NCI-H446 treated with DMSO at 0.1 percent for 48 hours (cell line): ENCODE measurements at regions not wholly inside any gene's neighbourhood (a gene's known extent, or its start where the extent isn't known, plus 50 kb on each side); places are given as distances from the start of the nearest gene placed in this dataset.

Experiments used
- DNase-seq: peaks from one replicate; lab custom pipeline; 2025; lab: John Stamatoyannopoulos, UW

DNA sequence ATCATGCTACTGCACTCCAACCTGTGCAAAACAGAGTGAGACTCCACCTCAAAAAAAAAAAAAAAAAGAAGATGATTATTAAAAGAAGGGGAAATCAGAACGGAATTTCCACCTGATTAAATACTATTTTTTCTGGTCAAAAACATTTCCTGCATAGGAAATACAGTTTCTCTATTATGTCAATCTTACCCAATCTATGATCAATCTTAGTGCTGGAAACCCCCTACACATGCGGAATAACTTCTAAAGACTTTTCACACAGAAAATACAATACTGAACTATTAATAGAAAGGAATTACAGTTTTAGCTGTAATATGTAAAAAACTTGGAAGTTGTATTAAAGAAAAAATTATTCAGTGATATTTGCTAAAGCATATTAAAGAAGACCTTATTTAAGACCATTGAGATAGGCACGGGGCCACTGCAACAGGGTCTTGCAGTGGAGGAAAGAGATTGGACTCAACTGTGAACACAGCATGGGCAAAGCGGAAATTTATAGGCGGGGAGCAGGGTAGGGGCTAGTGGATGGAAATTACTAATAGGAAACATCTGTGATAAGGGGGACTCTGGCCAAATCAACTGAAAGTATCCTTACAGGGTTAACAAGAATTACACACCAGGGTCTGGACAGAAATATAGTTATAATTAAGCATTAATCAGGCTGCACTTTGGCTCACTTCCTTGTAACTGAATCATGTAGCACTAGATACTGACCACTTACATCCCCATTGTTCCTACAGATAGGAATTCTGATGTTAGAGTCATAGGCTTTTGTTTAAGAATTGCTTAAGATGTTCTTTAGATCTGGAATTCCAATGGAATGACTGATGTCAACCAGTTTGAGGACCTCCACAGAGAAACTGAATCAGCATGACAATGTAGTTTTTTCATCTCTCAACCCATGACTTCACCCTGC lies 411.5 kb upstream of the DDI1 start:
- DNase-seq: no peak

DNA sequence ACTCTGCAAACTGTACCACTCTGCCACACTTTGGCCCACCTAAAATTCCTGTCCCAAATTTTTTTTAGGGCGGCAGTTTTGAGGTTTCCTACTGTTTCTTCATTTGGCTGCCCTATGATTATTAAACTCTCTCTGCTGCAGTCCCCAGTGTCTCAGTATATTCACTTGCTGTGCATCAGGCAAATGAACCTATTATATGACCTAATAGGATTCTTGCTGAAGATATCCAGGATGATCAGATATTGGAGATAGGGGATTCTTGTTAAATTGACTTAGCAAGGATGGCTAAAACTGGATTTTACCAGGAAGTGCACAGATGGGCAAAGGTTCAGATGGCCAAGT lies 410.8 kb upstream of the DDI1 start:
- DNase-seq: no peak

DNA sequence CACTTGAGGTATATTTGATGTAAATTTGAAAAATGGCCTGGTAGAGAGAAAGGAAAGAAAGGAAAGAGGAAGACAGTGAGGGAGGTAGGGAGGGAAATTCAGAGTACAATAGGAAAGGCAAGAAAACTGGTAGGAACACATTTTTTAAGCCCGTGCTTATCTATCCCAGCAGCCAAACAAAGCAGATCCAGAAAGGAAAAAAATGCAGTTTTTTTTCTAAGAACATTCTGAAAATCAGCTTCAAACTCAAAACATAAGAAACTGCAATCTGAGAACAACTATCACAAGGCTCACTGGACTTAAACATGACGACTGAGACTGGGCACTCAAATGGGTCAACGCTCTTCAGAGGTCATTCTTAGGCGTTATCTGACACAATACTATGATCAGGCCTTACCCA lies 408.3 kb upstream of the DDI1 start:
- DNase-seq: no peak

DNA sequence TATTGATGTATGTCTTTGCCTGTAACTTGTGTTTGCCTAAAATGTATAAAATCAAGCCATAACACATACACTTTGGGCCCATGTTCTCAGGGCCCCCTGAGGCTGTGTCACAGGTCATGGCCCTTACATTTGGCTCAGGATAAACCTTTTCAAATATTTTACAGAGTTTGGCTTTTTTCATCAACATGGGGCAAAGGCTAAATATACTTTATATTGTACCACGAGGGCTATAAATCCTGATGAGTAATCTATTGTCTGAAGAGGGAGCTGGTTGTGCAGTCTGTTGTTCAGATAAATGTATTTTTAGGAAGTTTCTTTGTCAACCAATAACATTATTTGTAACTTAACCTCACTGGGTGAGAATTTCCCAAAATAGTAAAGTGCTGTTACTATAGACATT lies 404.6 kb upstream of the DDI1 start:
- DNase-seq: no peak

DNA sequence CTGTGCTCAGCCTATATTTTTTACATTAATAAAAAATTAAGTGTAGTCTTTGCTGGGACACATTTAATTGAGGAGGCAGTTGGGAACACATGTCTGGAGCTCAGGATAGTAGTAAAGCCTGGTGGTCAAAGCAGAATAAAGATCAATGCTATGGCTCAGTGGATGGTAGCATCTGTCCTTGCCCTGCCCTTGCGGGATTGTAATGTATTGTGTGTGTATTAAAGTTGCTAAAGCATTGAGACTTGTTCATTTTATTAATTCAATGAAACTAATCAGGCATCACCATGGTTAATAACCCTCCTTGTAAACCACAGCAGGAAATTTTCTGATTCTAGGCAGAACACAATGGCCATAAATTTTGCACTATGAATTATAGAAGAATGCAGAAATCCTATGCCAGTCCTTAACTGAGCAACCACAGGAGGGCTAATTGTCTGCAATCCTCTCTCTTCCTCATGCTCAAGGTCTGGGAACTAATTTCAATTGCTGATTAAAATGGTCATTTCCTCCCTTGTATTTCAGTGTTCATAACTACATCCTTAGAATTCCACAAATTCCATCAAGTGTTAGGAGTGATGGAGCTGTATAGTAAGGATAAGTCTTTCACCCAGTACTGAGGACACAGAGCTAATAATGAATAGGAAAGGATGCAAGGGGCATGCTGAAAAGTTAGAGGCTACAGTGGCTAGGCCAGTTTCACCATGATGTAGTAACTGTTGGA lies 403.2 kb upstream of the DDI1 start:
- DNase-seq: no peak

DNA sequence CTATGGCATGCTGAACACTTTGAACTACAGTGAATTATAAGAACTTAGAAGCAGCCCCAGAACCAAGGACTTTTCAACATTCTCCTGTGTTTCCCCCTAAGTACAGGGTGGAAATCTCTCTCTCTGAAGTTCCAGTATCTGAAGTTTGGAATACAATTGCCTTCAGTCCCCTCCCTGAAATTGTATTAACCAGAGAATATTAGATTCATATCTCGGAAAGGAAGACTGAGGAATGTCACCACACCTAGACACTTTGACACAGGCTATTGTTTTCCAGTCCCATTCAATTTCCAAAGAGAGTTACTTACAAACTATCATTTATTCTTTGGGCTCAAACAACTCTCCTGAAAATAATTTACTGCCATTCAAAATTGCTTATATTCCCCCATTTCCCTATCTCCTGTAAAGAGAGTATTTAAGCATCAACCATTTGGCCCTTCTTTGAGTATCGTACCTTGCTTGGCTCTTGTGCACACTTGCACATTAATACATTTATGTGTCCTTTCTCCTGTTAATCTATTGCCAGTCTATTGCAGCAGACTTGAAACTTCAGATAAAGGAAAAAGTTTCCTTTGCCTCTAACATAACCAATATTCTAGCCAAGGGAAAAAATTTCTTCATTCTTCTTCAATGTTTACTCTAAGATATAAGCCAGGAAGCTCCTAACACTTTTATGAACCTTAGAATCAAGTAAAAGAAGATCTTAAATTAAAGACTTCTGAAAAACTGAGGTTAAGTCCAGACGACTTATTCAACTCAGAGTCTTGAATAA lies 402.4 kb upstream of the DDI1 start:
- DNase-seq: no peak

DNA sequence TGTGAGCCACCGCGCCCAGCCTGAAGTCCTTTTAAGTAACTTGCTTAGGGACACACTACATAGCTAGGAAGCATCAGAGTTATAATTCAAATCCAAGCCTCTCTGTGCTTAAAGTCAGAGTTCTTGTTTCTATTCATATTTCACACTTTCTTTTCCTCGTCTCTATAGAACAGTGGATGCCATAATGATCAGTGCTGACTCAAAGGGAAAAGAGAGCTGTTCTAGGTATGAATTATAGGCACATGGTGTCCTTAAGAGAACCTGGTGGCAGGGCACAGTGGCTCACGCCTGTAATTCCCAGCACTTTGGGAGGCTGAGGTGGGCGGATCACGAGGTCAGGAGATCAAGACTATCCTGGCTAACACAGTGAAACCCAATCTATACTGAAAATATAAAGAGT lies 400.2 kb upstream of the DDI1 start:
- no peak for DNase-seq

DNA sequence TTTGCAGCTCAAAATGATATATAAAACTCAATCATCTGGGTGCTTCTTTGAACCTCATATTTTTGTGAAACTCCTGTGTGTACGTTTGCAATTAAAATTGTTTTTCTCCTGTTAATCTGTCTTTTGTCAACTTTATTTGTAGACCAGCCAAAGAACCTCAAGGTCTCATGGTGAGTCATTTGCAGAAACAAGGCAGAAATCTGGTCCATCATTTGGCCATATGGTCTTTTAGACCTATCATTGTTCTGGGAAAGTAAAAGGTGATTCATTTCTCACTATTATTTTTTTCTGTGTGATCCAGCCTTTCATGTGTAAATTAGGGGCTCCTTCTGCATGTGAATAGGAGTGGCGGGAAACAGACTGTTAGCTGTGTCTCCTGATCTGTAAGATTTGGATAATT lies 399.1 kb upstream of the DDI1 start:
- DNase-seq: no peak

DNA sequence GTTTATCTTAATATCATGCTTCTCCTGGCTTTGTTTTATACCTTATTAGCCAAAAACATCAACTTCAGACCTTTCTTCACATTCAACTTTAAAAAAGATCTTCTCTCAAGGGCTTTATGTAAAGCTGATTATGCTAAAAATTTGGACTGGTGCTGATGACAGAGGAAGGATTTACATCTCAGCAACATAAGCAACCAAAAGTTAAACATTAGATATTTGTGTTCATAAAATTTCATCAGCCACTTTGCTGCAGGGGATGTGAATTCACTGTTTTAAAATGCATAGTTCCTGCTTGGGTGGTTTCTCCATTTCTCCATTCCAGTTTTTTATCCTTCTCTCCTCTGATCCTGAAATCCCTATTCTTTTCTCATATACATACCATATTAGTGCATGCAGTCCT lies 398.6 kb upstream of the DDI1 start:
- no peak for DNase-seq

DNA sequence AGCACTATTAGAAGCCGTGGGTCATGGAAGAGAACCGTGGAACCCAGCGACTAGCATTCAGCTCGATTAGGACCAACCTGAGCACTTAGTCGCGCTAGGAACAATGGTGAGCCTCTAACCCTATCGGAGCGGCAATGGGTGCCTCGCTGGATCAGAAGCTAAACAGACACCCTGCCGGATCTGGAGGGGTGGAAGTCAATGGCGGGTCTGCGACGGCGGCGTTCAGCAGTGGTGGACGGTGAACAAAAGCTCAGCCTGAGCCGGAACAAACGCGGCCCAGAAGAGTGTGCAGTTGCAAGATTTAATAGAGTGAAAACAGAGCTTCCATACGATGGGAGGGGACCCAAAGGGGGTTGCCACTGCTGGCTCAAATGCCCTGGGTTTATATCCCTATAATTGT lies 391.8 kb upstream of the DDI1 start:
- DNase-seq: no peak

DNA sequence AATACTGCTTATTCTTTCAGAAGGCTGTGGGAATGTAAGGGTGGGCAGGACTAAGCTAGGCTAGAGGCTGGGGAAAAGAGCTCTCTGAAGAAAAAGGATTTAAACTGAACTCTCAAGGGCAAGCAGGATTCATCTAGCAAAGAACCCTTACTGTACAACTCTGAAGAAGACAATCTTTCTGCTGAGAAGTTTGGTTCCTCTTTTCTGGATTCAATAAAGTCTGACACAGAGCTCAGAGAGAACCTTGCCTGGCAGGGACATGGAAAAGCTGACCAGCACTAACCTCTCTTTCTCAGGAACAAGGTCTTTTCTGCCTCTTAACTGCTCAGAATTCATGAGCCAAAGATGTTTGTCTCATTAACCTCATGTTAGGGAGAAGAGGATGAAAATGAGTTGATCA lies 388.4 kb upstream of the DDI1 start:
- DNase-seq: no peak

DNA sequence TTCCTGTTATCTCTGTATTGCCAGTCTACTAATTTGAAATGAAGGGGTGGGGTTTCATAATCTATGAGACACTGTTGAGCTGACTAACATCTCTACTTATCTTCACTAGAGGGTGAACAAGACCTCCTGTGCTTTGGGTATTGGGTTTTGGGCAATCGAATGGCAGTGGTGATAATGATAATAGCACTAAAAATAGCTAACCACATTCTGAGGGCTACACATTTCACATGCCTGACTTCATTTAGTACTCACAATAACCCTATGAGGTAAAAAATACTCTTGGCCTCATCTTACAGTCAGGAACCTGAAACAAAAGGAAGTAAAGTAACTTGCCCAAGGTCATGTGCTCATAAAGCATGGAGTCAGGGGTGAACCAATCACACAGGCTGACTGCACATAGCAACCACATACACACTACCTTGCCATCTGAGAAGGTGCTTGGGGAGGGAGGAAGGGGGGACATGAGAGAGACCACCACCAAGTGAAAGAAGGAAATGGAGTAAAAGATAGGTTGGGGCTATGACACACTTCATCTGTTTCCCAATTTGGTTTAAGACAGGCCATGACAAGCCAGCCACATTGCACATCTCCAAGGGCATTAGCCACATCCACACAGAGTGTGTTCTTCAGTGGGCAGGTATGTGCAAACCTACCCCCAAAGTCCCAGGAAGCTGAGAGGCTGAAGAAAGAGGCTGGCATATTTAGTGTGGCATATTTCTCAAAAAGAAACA lies 387.6 kb upstream of the DDI1 start:
- no peak for DNase-seq

DNA sequence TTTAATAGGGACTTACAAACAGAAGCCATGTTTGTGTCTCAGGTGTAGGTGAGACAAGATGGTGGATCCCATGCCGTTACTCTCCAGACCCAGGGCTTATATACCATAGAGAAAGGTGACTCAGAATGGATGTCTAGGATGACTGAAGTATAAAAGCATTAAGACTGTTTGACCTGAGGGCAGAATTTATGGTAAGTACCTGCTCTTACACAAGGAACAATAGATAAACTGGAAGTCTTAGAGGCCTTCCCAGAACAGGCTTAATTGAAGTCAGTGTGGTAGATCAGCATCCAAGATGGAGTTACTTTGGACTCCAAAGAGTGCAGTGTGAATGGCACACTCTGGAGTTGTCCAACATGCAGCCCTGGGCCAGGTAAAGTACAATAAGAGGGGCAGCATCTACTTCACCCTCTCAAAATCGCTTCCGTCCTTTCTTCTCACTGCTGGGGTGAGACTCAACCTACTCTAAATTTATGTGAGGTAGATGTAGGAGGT lies 387.0 kb upstream of the DDI1 start:
- no peak for DNase-seq

DNA sequence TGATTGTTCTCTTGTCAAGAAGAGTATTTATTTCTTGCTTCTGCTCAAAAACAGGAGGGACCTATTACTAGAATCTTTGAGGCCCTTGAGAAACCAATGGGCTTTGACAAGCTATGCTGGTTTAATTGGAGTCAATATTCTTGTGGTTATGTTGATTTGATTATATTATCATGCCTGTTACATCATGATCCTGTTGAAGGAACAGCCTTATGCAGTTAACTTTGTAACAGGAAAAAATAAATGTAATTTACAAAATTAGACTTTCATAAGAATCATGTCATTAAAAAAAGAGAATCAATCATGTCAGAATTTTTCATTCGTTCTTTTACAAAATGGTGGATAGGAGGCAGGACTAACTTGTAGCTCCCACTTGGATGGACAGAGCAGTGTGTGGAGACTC lies 386.1 kb upstream of the DDI1 start:
- DNase-seq: no peak

DNA sequence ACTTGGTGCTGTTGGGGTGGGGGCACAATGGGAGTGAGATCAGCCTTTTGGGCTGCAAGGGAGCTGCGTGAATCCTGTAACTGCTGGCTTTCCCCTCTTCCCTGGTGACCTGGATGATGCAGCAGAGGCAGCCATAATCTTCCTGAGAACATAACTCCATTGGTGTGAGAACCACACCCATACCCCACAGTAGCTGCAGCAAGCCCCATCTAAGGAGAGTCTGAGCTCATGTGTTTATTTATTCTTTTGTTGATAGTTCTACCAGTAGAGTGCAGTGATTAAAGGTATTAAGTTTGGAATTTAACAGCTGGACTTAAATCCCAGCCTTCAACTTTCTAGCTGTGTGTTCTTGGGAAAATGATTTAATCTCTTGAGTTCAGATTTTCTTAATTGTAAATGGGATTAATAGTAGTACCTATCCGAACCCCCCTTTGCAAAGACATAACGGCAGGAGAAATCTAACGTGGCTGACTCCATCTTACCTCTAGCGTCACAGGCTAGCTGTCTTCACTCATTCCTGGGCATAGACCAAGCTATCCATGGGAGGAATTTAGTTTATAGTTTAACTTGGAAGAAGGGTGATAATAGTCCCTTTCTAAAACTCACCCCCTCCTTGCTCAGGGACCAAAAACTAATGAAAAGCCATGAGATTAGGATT lies 385.0 kb upstream of the DDI1 start:
- no peak for DNase-seq

DNA sequence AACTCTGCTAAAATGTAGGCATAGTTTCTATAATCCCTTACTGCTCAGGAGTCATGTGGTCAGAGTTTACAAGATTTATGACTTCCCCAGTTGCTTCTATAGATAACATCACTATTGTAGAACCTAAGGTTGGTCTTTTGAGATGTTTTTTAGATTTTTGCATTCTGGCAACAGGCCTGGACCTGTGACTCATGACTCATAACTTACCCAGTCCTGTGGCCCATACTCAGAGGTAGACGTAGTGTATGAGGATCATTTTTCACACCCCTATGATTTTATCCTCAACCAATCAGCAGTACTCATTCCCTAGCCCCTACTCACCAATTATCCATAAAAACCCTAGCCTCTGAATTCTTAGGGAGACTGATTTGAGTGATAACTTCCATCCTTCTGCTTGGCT lies 384.4 kb upstream of the DDI1 start:
- no peak for DNase-seq

DNA sequence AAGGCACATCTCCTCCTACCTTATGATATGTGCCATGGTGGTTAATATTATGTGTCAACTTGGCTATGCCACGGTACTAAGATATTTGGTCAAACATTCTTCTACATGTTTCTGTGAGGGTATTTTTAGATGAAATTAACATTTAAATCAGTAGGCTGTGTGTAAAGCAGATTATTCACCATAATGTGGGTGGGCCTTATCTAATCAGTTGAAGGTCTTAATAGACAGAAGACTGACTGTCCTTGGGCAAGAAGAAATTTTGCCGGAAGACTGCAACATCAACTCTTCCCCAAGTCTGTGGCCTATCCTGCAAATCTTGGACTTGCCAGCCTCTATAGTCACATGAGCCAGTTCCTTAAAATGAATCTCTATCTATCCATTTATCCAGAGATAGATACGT lies 380.1 kb upstream of the DDI1 start:
- DNase-seq: no peak

DNA sequence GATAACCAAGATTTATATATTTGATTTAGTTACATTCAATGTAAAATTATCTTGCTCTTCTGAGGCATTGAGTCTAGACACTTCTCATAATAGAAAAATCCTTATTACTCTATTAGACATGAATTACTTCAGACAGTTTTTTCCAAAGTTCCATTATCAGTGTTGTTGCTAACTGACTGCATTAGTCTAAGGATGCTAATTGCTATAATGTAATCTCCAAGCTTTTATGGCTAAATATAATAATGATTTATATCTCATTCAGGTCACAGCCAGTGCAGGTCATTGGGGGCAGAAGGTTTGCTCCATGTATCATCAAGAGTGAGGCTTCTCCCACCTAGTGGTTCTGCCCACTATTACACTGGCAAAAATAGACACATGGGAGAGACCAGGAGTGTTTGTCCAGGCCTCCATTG lies 377.2 kb upstream of the DDI1 start:
- DNase-seq: no peak

DNA sequence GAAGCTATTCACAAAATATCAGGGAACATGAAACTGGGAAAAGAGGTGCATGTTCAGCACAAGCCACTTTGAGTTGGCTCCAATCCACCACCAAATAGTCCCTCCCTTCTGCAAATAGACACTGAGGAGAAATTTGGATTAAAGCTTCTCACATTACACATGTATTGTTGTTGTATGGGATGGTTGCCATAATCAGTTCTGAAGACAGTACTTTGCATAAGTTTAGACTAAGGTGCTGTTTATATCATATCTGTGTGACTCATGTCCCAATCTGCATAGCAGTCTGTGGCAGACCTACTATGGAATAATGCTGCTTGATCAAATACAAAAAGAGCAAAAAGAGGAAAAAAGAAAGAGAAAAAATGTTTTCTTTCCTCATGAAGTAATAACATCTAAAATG lies 376.7 kb upstream of the DDI1 start:
- no peak for DNase-seq

DNA sequence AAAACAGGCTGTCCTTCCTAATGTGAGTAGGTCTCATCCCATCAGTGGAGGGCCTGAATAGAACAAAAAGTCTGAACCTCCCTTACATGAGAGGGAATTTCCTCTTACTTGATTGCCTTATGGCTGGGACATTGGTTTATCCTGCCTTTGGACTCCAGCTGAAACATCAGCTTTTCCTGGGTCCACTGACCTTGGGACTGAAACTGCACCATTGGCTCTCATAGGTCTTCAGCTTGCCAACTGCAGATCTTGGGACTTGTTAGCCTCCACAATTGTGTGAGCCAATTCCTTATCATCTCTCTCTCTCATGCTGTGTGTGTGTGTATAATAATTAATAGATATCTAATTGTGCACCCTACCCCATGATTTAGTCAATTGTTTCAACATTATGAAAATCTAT lies 375.3 kb upstream of the DDI1 start:
- DNase-seq: no peak

DNA sequence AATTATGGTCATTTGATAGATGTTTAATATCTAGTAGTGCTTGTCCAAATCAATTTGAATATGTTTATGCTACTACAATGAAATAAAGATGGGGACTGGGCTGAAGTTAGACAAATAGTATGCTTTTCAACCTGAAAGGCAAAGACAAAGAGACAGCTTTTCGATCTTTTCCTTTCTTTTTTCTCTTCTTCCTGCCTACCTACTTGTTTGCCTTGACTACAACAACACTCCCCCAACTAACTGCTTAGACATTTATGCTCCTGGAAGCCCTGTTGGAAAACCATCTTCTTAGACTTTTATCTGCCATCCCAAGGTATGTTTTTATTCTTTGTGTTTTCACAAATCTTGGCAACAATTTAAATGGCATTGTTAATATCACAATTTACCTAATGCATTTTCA lies 374.4 kb upstream of the DDI1 start:
- DNase-seq: no peak

DNA sequence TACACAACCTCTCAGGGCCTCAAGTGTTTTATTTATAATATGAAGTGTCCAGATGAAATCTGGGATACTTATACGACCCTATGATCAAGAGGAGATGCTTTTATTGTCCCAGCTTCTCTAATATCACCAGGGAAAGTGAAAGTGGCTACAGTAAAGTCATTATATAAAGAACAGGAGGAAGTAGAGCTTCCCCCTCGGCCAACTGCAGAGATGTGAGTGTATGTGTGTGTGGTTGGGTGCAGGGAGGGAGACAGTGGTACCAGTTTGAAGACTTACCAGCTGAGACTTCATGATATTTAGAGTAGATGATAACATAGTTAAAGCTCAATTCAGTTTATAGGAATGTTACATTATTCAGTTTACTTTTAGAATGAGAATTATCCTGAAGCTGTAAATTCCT lies 373.6 kb upstream of the DDI1 start:
- no peak for DNase-seq
